Cardiac muscle cell (in vitro differentiated cells and primary cell): ENCODE measurements at regions not wholly inside any gene's neighbourhood (a gene's known extent, or its start where the extent isn't known, plus 50 kb on each side); places are given as distances from the start of the nearest gene placed in this dataset.
"Not testable (repeated sequence)": the region's sequence is repeated elsewhere in the genome, so short reads cannot be mapped to it uniquely, and the experiment has no call there.

ENCODE experiments used
- DNase-seq, 2 donors: peaks; one replicate each; pipeline versions ENCODE4 v3.0.0 to v3.0.0-alpha.2; 2010 to 2017; ENCODE audit warnings: low read depth in 1 of 2, low spot score in 1 of 2
- H3K27ac ChIP-seq: fragments of 200-600 bp; sonication (generic); 2 replicates; pipeline ENCODE4 v1.5.1; 2016
- H3K27me3 ChIP-seq: fragments of 200-600 bp; sonication (generic); 2 replicates; pipeline ENCODE4 v1.6.0; 2016; ENCODE audit warnings: control low read depth
- H3K36me3 ChIP-seq: fragments of 200-600 bp; sonication (generic); 2 replicates; pipeline ENCODE4 v1.5.1; 2016; ENCODE audit warnings: control low read depth
- H3K4me1 ChIP-seq: fragments of 200-600 bp; sonication (generic); 2 replicates; pipeline ENCODE4 v1.8.1; 2017; ENCODE audit warnings: low read depth, mild to moderate bottlenecking, mixed run types
- H3K4me3 ChIP-seq: fragments of 200-600 bp; sonication (generic); 2 replicates; pipeline ENCODE4 v1.5.1; 2016; ENCODE audit warnings: mild to moderate bottlenecking
- H3K9me3 ChIP-seq: fragments of 200-600 bp; sonication (generic); 2 replicates; pipeline ENCODE4 v1.5.1; 2017; ENCODE audit warnings: low read depth, mild to moderate bottlenecking, control low read depth
- TF ChIP-seq, protein P1 (sequence below): IDR thresholded peaks from 2 replicates; pipeline ENCODE4 v1.5.1; 2012; ENCODE audit warnings: low read depth, mild to moderate bottlenecking, low read length

- DNase-seq, result no peak
- TF ChIP-seq, protein P1, sequence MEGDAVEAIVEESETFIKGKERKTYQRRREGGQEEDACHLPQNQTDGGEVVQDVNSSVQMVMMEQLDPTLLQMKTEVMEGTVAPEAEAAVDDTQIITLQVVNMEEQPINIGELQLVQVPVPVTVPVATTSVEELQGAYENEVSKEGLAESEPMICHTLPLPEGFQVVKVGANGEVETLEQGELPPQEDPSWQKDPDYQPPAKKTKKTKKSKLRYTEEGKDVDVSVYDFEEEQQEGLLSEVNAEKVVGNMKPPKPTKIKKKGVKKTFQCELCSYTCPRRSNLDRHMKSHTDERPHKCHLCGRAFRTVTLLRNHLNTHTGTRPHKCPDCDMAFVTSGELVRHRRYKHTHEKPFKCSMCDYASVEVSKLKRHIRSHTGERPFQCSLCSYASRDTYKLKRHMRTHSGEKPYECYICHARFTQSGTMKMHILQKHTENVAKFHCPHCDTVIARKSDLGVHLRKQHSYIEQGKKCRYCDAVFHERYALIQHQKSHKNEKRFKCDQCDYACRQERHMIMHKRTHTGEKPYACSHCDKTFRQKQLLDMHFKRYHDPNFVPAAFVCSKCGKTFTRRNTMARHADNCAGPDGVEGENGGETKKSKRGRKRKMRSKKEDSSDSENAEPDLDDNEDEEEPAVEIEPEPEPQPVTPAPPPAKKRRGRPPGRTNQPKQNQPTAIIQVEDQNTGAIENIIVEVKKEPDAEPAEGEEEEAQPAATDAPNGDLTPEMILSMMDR, result no peak
- Histone ChIP-seq H3K4me1 (no peaks in the 10 kb centered on the region), H3K4me3 (no peak overlapping the region), H3K9me3 (no peaks in the 10 kb centered on the region), H3K27me3 (no peaks in the 10 kb centered on the region), H3K36me3 (no peaks in the 10 kb centered on the region), H3K27ac (no peak overlapping the region)
These were observed 109.7 kb upstream of the ARX start for GRCh38 chrX:25125483-25125882.

- no peak for DNase-seq
- no peaks in the 10 kb centered on the region for H3K9me3 ChIP-seq
- TF ChIP-seq, protein P1, result no peak
These were observed 108.6 kb upstream of the ARX start for GRCh38 chrX:25124391-25124790.

DNA sequence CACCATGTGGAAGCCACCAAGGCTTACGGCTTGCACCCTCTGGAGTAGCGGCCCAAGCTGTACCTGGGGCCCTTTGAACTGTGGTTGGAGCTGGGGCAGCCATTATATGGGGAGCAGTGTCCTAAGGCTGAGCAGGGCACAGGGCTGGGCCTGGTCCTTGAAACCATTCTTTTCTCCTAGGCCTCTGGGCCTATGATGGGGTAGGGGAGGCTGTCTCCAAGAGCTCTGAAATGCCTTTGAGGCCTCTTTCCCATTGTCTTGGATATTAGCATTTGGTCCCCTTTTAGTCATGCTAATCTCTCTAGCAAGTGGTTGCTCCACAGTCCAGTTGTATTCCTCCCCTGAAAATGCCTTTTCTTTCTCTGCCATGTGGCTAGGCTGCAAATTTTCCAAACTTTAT is 96.4 kb upstream of the ARX start:
- TF ChIP-seq, protein P1, result no peak
- no peaks in the 10 kb centered on the region for H3K27me3 ChIP-seq
- H3K4me1 ChIP-seq, result no peaks in the 10 kb centered on the region
- H3K27ac ChIP-seq, result no peak overlapping the region
- no peaks in the 10 kb centered on the region for H3K36me3 ChIP-seq
- no peak overlapping the region for H3K4me3 ChIP-seq
- no peaks in the 10 kb centered on the region for H3K9me3 ChIP-seq
- no peak for DNase-seq

More at GRCh38 chrX:25124391-25124790, 108.6 kb upstream of the ARX start:
- Histone ChIP-seq H3K27me3 (no peaks in the 10 kb centered on the region), H3K4me1 (no peaks in the 10 kb centered on the region), H3K36me3 (no peaks in the 10 kb centered on the region), H3K27ac (no peak overlapping the region), H3K4me3 (no peak overlapping the region)

DNA sequence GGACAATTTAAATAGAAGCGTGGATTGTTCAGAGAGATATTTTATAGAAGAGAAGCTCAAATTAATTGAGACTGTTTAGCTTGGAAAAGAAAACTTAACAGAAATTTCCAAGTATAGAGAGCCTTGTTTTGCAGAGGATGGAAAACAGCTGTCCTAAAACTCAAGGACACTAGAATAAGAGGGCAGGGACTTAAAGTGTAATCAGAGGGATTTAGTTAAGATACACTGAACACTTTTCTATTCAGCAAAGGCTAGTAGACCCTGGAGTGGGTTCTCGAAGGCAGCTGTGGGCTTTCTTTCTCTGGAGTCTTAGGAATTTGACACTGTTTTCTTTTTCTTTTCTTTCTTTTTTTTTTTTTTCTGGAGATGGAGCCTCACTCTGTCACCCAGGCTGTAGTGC is 92.7 kb upstream of the ARX start:
- Histone ChIP-seq H3K36me3 (no peaks in the 10 kb centered on the region), H3K4me1 (no peaks in the 10 kb centered on the region), H3K27me3 (no peaks in the 10 kb centered on the region), H3K9me3 (no peaks in the 10 kb centered on the region), H3K27ac (no peak overlapping the region), H3K4me3 (no peak overlapping the region)
- DNase-seq, result no peak
- TF ChIP-seq, protein P1, result no peak

- no peaks in the 10 kb centered on the region for H3K4me1 ChIP-seq
- H3K36me3 ChIP-seq, result no peaks in the 10 kb centered on the region
- DNase-seq, result no peak
- no peak overlapping the region for H3K4me3 ChIP-seq
- H3K9me3 ChIP-seq, result no peaks in the 10 kb centered on the region
- TF ChIP-seq, protein P1, result no peak
- no peaks in the 10 kb centered on the region for H3K27me3 ChIP-seq
- H3K27ac ChIP-seq, result no peak overlapping the region
These were observed 89.5 kb upstream of the ARX start for GRCh38 chrX:25105221-25105620.

GRCh38 chrX:25096522-25097045 is 80.8 kb upstream of the ARX start:
- Histone ChIP-seq H3K36me3 (no peaks in the 10 kb centered on the region), H3K4me1 (no peaks in the 10 kb centered on the region), H3K9me3 (no peaks in the 10 kb centered on the region), H3K27ac (no peak overlapping the region), H3K4me3 (no peak overlapping the region), H3K27me3 (no peaks in the 10 kb centered on the region)
- TF ChIP-seq, protein P1, result no peak
- peak in 1 of 2 donors; percentile 12 for DNase-seq

GRCh38 chrX:25091152-25091551 is 75.4 kb upstream of the ARX start:
- H3K27ac ChIP-seq, result not testable (repeated sequence)

More at GRCh38 chrX:25091152-25091551, 75.4 kb upstream of the ARX start:
- H3K4me3 ChIP-seq, H3K9me3 ChIP-seq, H3K36me3 ChIP-seq, H3K4me1 ChIP-seq, H3K27me3 ChIP-seq, DNase-seq: not testable (repeated sequence)
